H1 (cell line): ENCODE measurements at regions not wholly inside any gene's neighbourhood (a gene's known extent, or its start where the extent isn't known, plus 50 kb on each side); places are given as distances from the start of the nearest gene placed in this dataset.

Source experiments
- CTCF ChIA-PET: fragments of 300-600 bp; sonication (Branson Sonifier 250); formaldehyde crosslinking; loops from one replicate; lab custom pipeline; 2021; ENCODE audit not compliant: partially characterized antibody; lab: Charles Lee
- POLR2A ChIA-PET: fragments of 300-600 bp; sonication (Branson Sonifier 250); formaldehyde crosslinking; loops from one replicate; lab custom pipeline; 2021; ENCODE audit warnings: inconsistent platforms; ENCODE audit not compliant: partially characterized antibody; lab: Charles Lee
- DNase-seq, 2 experiments: peaks; one replicate each; pipeline versions ENCODE4 v3.0.0 to v3.0.0-alpha.2; 2010 to 2022; ENCODE audit warnings: low spot score in 2 of 2, low read depth in 1 of 2, mixed read lengths in 1 of 2
- FAIRE-seq: peaks from 2 replicates; lab custom pipeline; 2011; peaks lifted over from hg19 to GRCh38; lab: Jason Lieb, UNC
- H2AFZ ChIP-seq: 2 replicates; pipeline ENCODE4 v1.8.1; 2012; ENCODE audit warnings: low read length, inconsistent platforms
- H2AK5ac ChIP-seq: 2 replicates; pipeline ENCODE4 v1.6.1; 2013; ENCODE audit warnings: low read depth, low read length
- H2BK120ac ChIP-seq: replicated peaks from 2 replicates; pipeline ENCODE3; 2013; ENCODE audit warnings: low read depth, low read length, inconsistent platforms
- H2BK12ac ChIP-seq: 2 replicates; pipeline ENCODE4 v1.6.1; 2013; ENCODE audit warnings: low read depth, low read length
- H2BK15ac ChIP-seq: 2 replicates; pipeline ENCODE4 v1.6.1; 2013; ENCODE audit warnings: low read length
- H2BK20ac ChIP-seq: 2 replicates; pipeline ENCODE4 v1.6.1; 2013; ENCODE audit warnings: low read length
- H2BK5ac ChIP-seq: 2 replicates; pipeline ENCODE4 v1.6.1; 2013; ENCODE audit warnings: low read depth, low read length
- H3K14ac ChIP-seq: 2 replicates; pipeline ENCODE4 v1.6.1; 2013; ENCODE audit warnings: inconsistent platforms; ENCODE audit not compliant: insufficient read length
- H3K18ac ChIP-seq: 2 replicates; pipeline ENCODE4 v1.6.1; 2013; ENCODE audit warnings: low read length; ENCODE audit errors: extremely low read depth
- H3K23ac ChIP-seq: 2 replicates; pipeline ENCODE4 v1.6.1; 2013; ENCODE audit warnings: inconsistent platforms; ENCODE audit not compliant: insufficient read length
- H3K23me2 ChIP-seq: 2 replicates; pipeline ENCODE4 v1.6.1; 2013; ENCODE audit warnings: low read depth, low read length
- H3K27ac ChIP-seq: 2 replicates; pipeline ENCODE4 v1.6.1; 2011; ENCODE audit warnings: low read depth, low read length, inconsistent platforms
- H3K27me3 ChIP-seq, 4 experiments: replicated peaks in 1 of 4; 1 replicate in 1 of 4; 2 replicates in 3 of 4; pipeline versions ENCODE4 v1.6.1 to v1.8.1; 2011 to 2013; ENCODE audit warnings: low read length in 3 of 4, mild to moderate bottlenecking in 3 of 4, inconsistent platforms in 2 of 4, mixed read lengths in 2 of 4, moderate library complexity in 1 of 4; ENCODE audit not compliant: control insufficient read depth in 3 of 4, insufficient read depth in 3 of 4; ENCODE audit errors: extremely low read depth in 1 of 4
- H3K36me3 ChIP-seq, 4 experiments: 2 replicates each; pipeline versions ENCODE4 v1.6.1 to v1.8.1; 2011 to 2013; ENCODE audit warnings: mild to moderate bottlenecking in 4 of 4, low read length in 3 of 4, moderate library complexity in 2 of 4, control low read depth in 1 of 4, inconsistent platforms in 1 of 4; ENCODE audit not compliant: insufficient read depth in 4 of 4, control insufficient read depth in 2 of 4
- H3K4ac ChIP-seq: replicated peaks from 2 replicates; pipeline ENCODE3; 2013; ENCODE audit warnings: low read length, low read depth, mixed read lengths, inconsistent platforms; ENCODE audit not compliant: insufficient read length
- H3K4me1 ChIP-seq, 4 experiments: replicated peaks in 1 of 4; 1 replicate in 1 of 4; 2 replicates in 3 of 4; pipeline versions ENCODE4 v1.6.1 to v1.8.1; 2011 to 2013; ENCODE audit warnings: low read length in 3 of 4, inconsistent platforms in 2 of 4, mixed read lengths in 1 of 4; ENCODE audit not compliant: insufficient read depth in 4 of 4, control insufficient read depth in 3 of 4
- H3K4me2 ChIP-seq, 2 experiments: 2 replicates each; pipeline versions ENCODE4 v1.6.1 to v1.8.1; 2011 to 2013; ENCODE audit warnings: low read depth in 2 of 2, low read length in 2 of 2, control low read depth in 1 of 2, inconsistent platforms in 1 of 2, mild to moderate bottlenecking in 1 of 2; ENCODE audit not compliant: insufficient read depth in 1 of 2
- H3K4me3 ChIP-seq, 4 experiments: fragments of 200-600, 300-600 bp in 1 of 4; sonication (generic), shearing (Covaris generic), sonication (Bioruptor Twin) in 1 of 4; 2 replicates each; pipeline versions ENCODE4 v1.5.1 to v1.8.1; 2011 to 2016; ENCODE audit warnings: low read length in 4 of 4, low read depth in 3 of 4, control low read depth in 2 of 4, inconsistent platforms in 2 of 4, mild to moderate bottlenecking in 2 of 4, mixed read lengths in 1 of 4, moderate library complexity in 1 of 4; ENCODE audit not compliant: insufficient read depth in 2 of 4; ENCODE audit errors: extremely low read depth in 1 of 4
- H3K56ac ChIP-seq: replicated peaks from 2 replicates; pipeline ENCODE3; 2013; ENCODE audit warnings: low read depth, mild to moderate bottlenecking, mixed read lengths, low read length, inconsistent platforms; ENCODE audit not compliant: insufficient read length
- H3K79me1 ChIP-seq: 2 replicates; pipeline ENCODE4 v1.6.1; 2013; ENCODE audit warnings: low read depth, low read length, control low read depth
- H3K79me2 ChIP-seq, 2 experiments: 2 replicates each; pipeline versions ENCODE4 v1.6.1 to v1.8.1; 2012 to 2013; ENCODE audit warnings: low read length in 2 of 2, mild to moderate bottlenecking in 2 of 2, inconsistent platforms in 1 of 2; ENCODE audit not compliant: insufficient read depth in 2 of 2, control insufficient read depth in 1 of 2
- H3K9ac ChIP-seq, 4 experiments: replicated peaks in 1 of 4; 1 replicate in 1 of 4; 2 replicates in 3 of 4; pipeline versions ENCODE4 v1.6.1 to v1.8.1; 2011 to 2013; ENCODE audit warnings: low read depth in 3 of 4, low read length in 3 of 4, control low read depth in 2 of 4, mild to moderate bottlenecking in 2 of 4, moderate library complexity in 2 of 4, inconsistent platforms in 1 of 4; ENCODE audit errors: extremely low read depth in 1 of 4
- H3K9me3 ChIP-seq, 2 experiments: 2 replicates each; pipeline versions ENCODE4 v1.6.1 to v1.8.1; 2012 to 2013; ENCODE audit warnings: mild to moderate bottlenecking in 2 of 2, moderate library complexity in 2 of 2, control low read depth in 1 of 2, inconsistent platforms in 1 of 2, low read depth in 1 of 2, low read length in 1 of 2, mixed read lengths in 1 of 2; ENCODE audit not compliant: insufficient read depth in 2 of 2
- H4K20me1 ChIP-seq, 2 experiments: replicated peaks in 1 of 2; 2 replicates each; pipeline versions ENCODE3 to v1.8.1; 2011 to 2013; ENCODE audit warnings: inconsistent platforms in 2 of 2, low read length in 2 of 2, mild to moderate bottlenecking in 1 of 2; ENCODE audit not compliant: insufficient read depth in 2 of 2, control insufficient read depth in 1 of 2
- H4K5ac ChIP-seq: 2 replicates; pipeline ENCODE4 v1.6.1; 2013; ENCODE audit warnings: low read length, low read depth, mixed read lengths, inconsistent platforms; ENCODE audit not compliant: insufficient read length
- H4K8ac ChIP-seq: 2 replicates; pipeline ENCODE4 v1.8.0; 2013; ENCODE audit warnings: mild to moderate bottlenecking, moderate library complexity, low read length, inconsistent platforms; ENCODE audit not compliant: insufficient read depth; ENCODE audit errors: extremely low read depth
- H4K91ac ChIP-seq: replicated peaks from 2 replicates; pipeline ENCODE3; 2013; ENCODE audit warnings: low read length, mixed read lengths, inconsistent platforms; ENCODE audit not compliant: insufficient read length
- EP300 ChIP-seq, 2 experiments: IDR thresholded peaks; 1 replicate in 1 of 2; 2 replicates in 1 of 2; pipeline ENCODE4 v1.6.1; 2011 to 2012; ENCODE audit warnings: low read depth in 2 of 2, low read length in 2 of 2, mild to moderate bottlenecking in 2 of 2, borderline replicate concordance in 1 of 2, inconsistent platforms in 1 of 2, moderate library complexity in 1 of 2
- HDAC2 ChIP-seq, 2 experiments: fragments of 300-600 bp in 1 of 2; sonication (generic) in 1 of 2; IDR thresholded peaks; 2 replicates each; pipeline ENCODE4 v1.6.1; 2011 to 2012; ENCODE audit warnings: low read depth in 2 of 2, low read length in 2 of 2, mild to moderate bottlenecking in 2 of 2, moderate library complexity in 2 of 2, borderline replicate concordance in 1 of 2, inconsistent platforms in 1 of 2
- SIX5 ChIP-seq: IDR thresholded peaks from 2 replicates; pipeline ENCODE4 v1.6.1; 2011; ENCODE audit warnings: mild to moderate bottlenecking, low read depth, low read length
- WGBS, 2 experiments: shearing (Covaris generic) in 1 of 2; methylation state at CpG; one replicate each; pipeline versions ENCODE4 v1.1.6 to v1.1.7; 2013 to 2015; ENCODE audit warnings: low lambda C conversion rate in 2 of 2, mixed read lengths in 2 of 2, inconsistent platforms in 1 of 2, low coverage in 1 of 2, missing lambda C conversion rate in 1 of 2; ENCODE audit not compliant: insufficient replicate concordance in 2 of 2, insufficient coverage in 1 of 2, insufficient read length in 1 of 2; ENCODE audit errors: extremely low coverage in 1 of 2, missing lambda C conversion rate in 1 of 2; 5-methylcytosine and 5-hydroxymethylcytosine counted together
- TF ChIP-seq, protein P1 (sequence below): IDR thresholded peaks from 2 replicates; pipeline ENCODE4 v1.6.1; 2012; ENCODE audit warnings: inconsistent platforms

- Histone ChIP-seq H2BK12ac (no peak overlapping the region), H3K4ac (no peak overlapping the region), H3K18ac (no peak overlapping the region), H3K14ac (no peak overlapping the region), H2AK5ac (no peak overlapping the region), H2AFZ (no peak overlapping the region), H3K56ac (no peak overlapping the region), H4K91ac (no peak overlapping the region), H3K9ac (no peak overlapping the region), H3K27me3 (no peaks in the 10 kb centered on the region)
- FAIRE-seq, result no peak
- WGBS, 2 experiments, result 81% methylated on average over 6 of the region's 6 CpGs; no CpG with 5 or more reads in 1 of the 2 experiments
- TF ChIP-seq, protein P1, sequence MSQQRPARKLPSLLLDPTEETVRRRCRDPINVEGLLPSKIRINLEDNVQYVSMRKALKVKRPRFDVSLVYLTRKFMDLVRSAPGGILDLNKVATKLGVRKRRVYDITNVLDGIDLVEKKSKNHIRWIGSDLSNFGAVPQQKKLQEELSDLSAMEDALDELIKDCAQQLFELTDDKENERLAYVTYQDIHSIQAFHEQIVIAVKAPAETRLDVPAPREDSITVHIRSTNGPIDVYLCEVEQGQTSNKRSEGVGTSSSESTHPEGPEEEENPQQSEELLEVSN, result no peak
- TF ChIP-seq SIX5 (no peak), HDAC2 (IDR thresholded peaks at IDR 0.05; ENCODE audit: borderline replicate concordance in 1 of 2, low read depth in 2 of 2, low read length in 2 of 2) (no peak), EP300 (IDR thresholded peaks at IDR 0.05; ENCODE audit: borderline replicate concordance in 1 of 2, low read depth in 2 of 2, low read length in 2 of 2) (no peak)
- TF ChIP-seq, all 59 proteins: peak for 0
- Histone ChIP-seq H2BK120ac (no peak overlapping the region), H3K4me2 (no peak overlapping the region), H2BK20ac (no peak overlapping the region), H3K23ac (no peak overlapping the region), H4K5ac (no peak overlapping the region), H4K8ac (no peak overlapping the region), H3K4me3 (no peak overlapping the region), H3K27ac (no peak overlapping the region), H3K4me1 (no peaks in the 10 kb centered on the region), H3K9me3 (peaks cover 0 to 2% of the 10 kb centered on the region in 2 experiments; a peak in 1 of 4 replicates), H3K79me2 (no peaks in the 10 kb centered on the region), H4K20me1 (no peaks in the 10 kb centered on the region), H2BK5ac (no peak overlapping the region), H3K23me2 (no peaks in the 10 kb centered on the region), H2BK15ac (no peak overlapping the region), H3K79me1 (no peaks in the 10 kb centered on the region), H3K36me3 (no peaks in the 10 kb centered on the region)
- CTCF ChIA-PET, result interaction anchor here (0.6 to 1.8 kb wide), 3 partner anchors 9 to 699 kb away, joined by 3 to 4 read pairs (median 3); no protein-coding TSS in a partner anchor
- POLR2A ChIA-PET, result no interaction called here
- DNase-seq, result no peak
These were observed 941.5 kb upstream of the MDGA2 start for GRCh38 chr14:48616931-48617330.
